IMR-90 (cell line): ENCODE measurements at regions not wholly inside any gene's neighbourhood (a gene's known extent, or its start where the extent isn't known, plus 50 kb on each side); places are given as distances from the start of the nearest gene placed in this dataset.

Source experiments
- ATAC-seq: fragments of 200-7000 bp; cut with Tn5 transposase; 2 replicates; pipeline ENCODE4 v1.9.1; 2020; ENCODE audit warnings: low read depth, mild to moderate bottlenecking, moderate library complexity
- BruUV-seq: library from RNA; stranded (reverse); fragments of 400-500 nt; replicated peaks from 2 replicates; lab custom pipeline; 2021; lab: Mats Ljungman, UMichigan
- CTCF ChIA-PET: fragments of 300-600 bp; formaldehyde crosslinking; extraction: SDS; loops from one replicate; lab custom pipeline; 2021; ENCODE audit warnings: antibody characterized with exemption; lab: Yijun Ruan, JAX
- POLR2A ChIA-PET: fragments of 300-600 bp; sonication (Branson Sonifier 250); formaldehyde crosslinking; loops from one replicate; lab custom pipeline; 2022; ENCODE audit warnings: antibody characterized with exemption; ENCODE audit not compliant: unreplicated experiment; lab: Charles Lee
- DNase-seq: peaks from one replicate; pipeline ENCODE4 v3.0.0; 2013
- H2AFZ ChIP-seq: replicated peaks from 2 replicates; pipeline ENCODE3; 2013; ENCODE audit warnings: low read length, mild to moderate bottlenecking; ENCODE audit not compliant: poor library complexity
- H2AK5ac ChIP-seq: 2 replicates; pipeline ENCODE4 v1.6.1; 2013; ENCODE audit warnings: low read depth, low read length, inconsistent platforms
- H2AK9ac ChIP-seq: replicated peaks from 2 replicates; pipeline ENCODE3; 2013; ENCODE audit warnings: mild to moderate bottlenecking, low read depth, low read length, moderate library complexity; ENCODE audit not compliant: poor library complexity
- H2BK120ac ChIP-seq: 2 replicates; pipeline ENCODE4 v1.6.1; 2013; ENCODE audit warnings: low read depth, low read length, inconsistent platforms
- H2BK15ac ChIP-seq: 3 replicates; pipeline ENCODE4 v1.6.1; 2013; ENCODE audit warnings: low read depth, low read length, inconsistent platforms
- H2BK20ac ChIP-seq: 2 replicates; pipeline ENCODE4 v1.6.1; 2013; ENCODE audit warnings: low read depth, mild to moderate bottlenecking, inconsistent platforms, low read length, moderate library complexity
- H2BK5ac ChIP-seq: 2 replicates; pipeline ENCODE4 v1.6.1; 2013; ENCODE audit warnings: mild to moderate bottlenecking, low read depth, low read length, inconsistent platforms; ENCODE audit not compliant: poor library complexity, severe bottlenecking
- H3K14ac ChIP-seq: replicated peaks from 2 replicates; pipeline ENCODE4 v1.6.1; 2013; ENCODE audit warnings: low read depth, low read length, inconsistent platforms
- H3K18ac ChIP-seq: 2 replicates; pipeline ENCODE4 v1.6.1; 2013; ENCODE audit warnings: low read depth, low read length, control low read depth
- H3K23ac ChIP-seq: 2 replicates; pipeline ENCODE4 v1.6.1; 2013; ENCODE audit warnings: low read depth, low read length, inconsistent platforms
- H3K27ac ChIP-seq: 2 replicates; pipeline ENCODE4 v1.5.1; 2013; ENCODE audit warnings: mild to moderate bottlenecking, control low read depth, low read length; ENCODE audit not compliant: insufficient read depth
- H3K27me3 ChIP-seq: 2 replicates; pipeline ENCODE4 v1.6.1; 2013; ENCODE audit warnings: low read length; ENCODE audit not compliant: control insufficient read depth, insufficient read depth
- H3K36me3 ChIP-seq: 2 replicates; pipeline ENCODE4 v1.6.1; 2013; ENCODE audit warnings: low read length, mixed read lengths; ENCODE audit not compliant: control insufficient read depth, insufficient read depth
- H3K4ac ChIP-seq: 2 replicates; pipeline ENCODE4 v1.6.1; 2013; ENCODE audit warnings: low read depth, low read length, inconsistent platforms
- H3K4me1 ChIP-seq: 2 replicates; pipeline ENCODE4 v1.6.1; 2013; ENCODE audit warnings: low read length, mixed read lengths; ENCODE audit not compliant: control insufficient read depth, insufficient read depth
- H3K4me2 ChIP-seq: 2 replicates; pipeline ENCODE4 v1.6.1; 2013; ENCODE audit warnings: low read depth, mild to moderate bottlenecking, control low read depth, low read length, moderate library complexity
- H3K4me3 ChIP-seq: 2 replicates; pipeline ENCODE4 v1.5.1; 2013; ENCODE audit warnings: low read depth, mild to moderate bottlenecking, control low read depth, low read length, moderate library complexity; ENCODE audit not compliant: insufficient read depth
- H3K56ac ChIP-seq: 2 replicates; pipeline ENCODE4 v1.6.1; 2013; ENCODE audit warnings: low read length, inconsistent platforms; ENCODE audit not compliant: insufficient read depth; ENCODE audit errors: extremely low read depth
- H3K79me1 ChIP-seq, 2 experiments: 2 replicates each; pipeline ENCODE4 v1.6.1; 2013; ENCODE audit warnings: low read length in 2 of 2, inconsistent platforms in 1 of 2, low read depth in 1 of 2
- H3K9ac ChIP-seq: 2 replicates; pipeline ENCODE4 v1.6.1; 2013; ENCODE audit warnings: low read depth, low read length, control low read depth
- H3K9me1 ChIP-seq: 2 replicates; pipeline ENCODE4 v1.6.1; 2013; ENCODE audit warnings: low read length, inconsistent platforms; ENCODE audit not compliant: insufficient read depth
- H3K9me3 ChIP-seq: 2 replicates; pipeline ENCODE4 v1.6.1; 2013; ENCODE audit warnings: low read length; ENCODE audit not compliant: control insufficient read depth, insufficient read depth
- H4K20me1 ChIP-seq: 2 replicates; pipeline ENCODE4 v1.6.1; 2013; ENCODE audit warnings: low read length, inconsistent platforms; ENCODE audit not compliant: insufficient read depth
- H4K5ac ChIP-seq: 2 replicates; pipeline ENCODE4 v1.6.1; 2013; ENCODE audit warnings: mild to moderate bottlenecking, low read depth, low read length, control low read depth
- H4K8ac ChIP-seq, 2 experiments: 2 replicates each; pipeline ENCODE4 v1.6.1; 2013; ENCODE audit warnings: low read depth in 2 of 2, low read length in 2 of 2, control low read depth in 1 of 2, inconsistent platforms in 1 of 2
- H4K91ac ChIP-seq: 2 replicates; pipeline ENCODE4 v1.6.1; 2013; ENCODE audit warnings: low read depth, low read length, inconsistent platforms; ENCODE audit not compliant: insufficient read depth
- BHLHE40 ChIP-seq: fragments of 150-350 bp; IDR thresholded peaks from 2 replicates; pipeline ENCODE4 v1.6.1; 2016; ENCODE audit warnings: mild to moderate bottlenecking, low read depth, low read length
- CEBPB ChIP-seq: IDR thresholded peaks from 2 replicates; pipeline ENCODE4 v1.6.1; 2012; ENCODE audit warnings: low read depth, low read length, improper control_type of control experiment
- CHD1 ChIP-seq: IDR thresholded peaks from 2 replicates; pipeline ENCODE4 v1.6.1; 2012; ENCODE audit warnings: low read depth, low read length, improper control_type of control experiment
- FOS ChIP-seq: fragments of 150-350 bp; IDR thresholded peaks from 2 replicates; pipeline ENCODE4 v1.6.1; 2016; ENCODE audit warnings: low read depth, low read length
- MAFK ChIP-seq: IDR thresholded peaks from 2 replicates; pipeline ENCODE4 v1.6.1; 2012; ENCODE audit warnings: low read depth, low read length, improper control_type of control experiment
- MAZ ChIP-seq: IDR thresholded peaks from 2 replicates; pipeline ENCODE4 v1.6.1; 2012; ENCODE audit warnings: low read depth, mild to moderate bottlenecking, low read length, improper control_type of control experiment, moderate library complexity, borderline replicate concordance
- MXI1 ChIP-seq: IDR thresholded peaks from 2 replicates; pipeline ENCODE4 v1.6.1; 2012; ENCODE audit warnings: low read depth, mild to moderate bottlenecking, low read length, moderate library complexity, borderline replicate concordance
- POLR2A ChIP-seq: IDR thresholded peaks from 2 replicates; pipeline ENCODE4 v1.6.1; 2012; ENCODE audit warnings: mild to moderate bottlenecking, low read depth, low read length
- SMC3 ChIP-seq: fragments of 150-350 bp; IDR thresholded peaks from 2 replicates; pipeline ENCODE4 v1.6.1; 2016; ENCODE audit warnings: low read depth, mild to moderate bottlenecking, antibody characterized with exemption, low read length, moderate library complexity
- WGBS, 2 experiments: methylation state at CpG; one replicate each; pipeline versions ENCODE4 v1.1.5 to v1.1.7; 2013; ENCODE audit warnings: missing lambda C conversion rate in 2 of 2; ENCODE audit not compliant: insufficient read length in 1 of 2; ENCODE audit errors: extremely low coverage in 2 of 2; 5-methylcytosine and 5-hydroxymethylcytosine counted together
- dilution Hi-C: fragments of 300-500 bp; cut with HindIII; formaldehyde crosslinking; loops from one replicate; pipeline ENCODE4 v1.14.3; 2018; ENCODE audit warnings: low sequenced_read_pairs; ENCODE audit not compliant: unreplicated experiment
- in situ Hi-C: fragments of 300-500 bp; cut with MboI; formaldehyde crosslinking; loops from 3 replicates; pipeline ENCODE4 v1.14.3; 2019; ENCODE audit warnings: low sequenced_read_pairs, inconsistent platforms, mixed read lengths
- intact Hi-C: fragments of 100-400 bp; cut with micrococcal nuclease; formaldehyde crosslinking; loops from 2 replicates; pipeline ENCODE4 v1.10.0; 2022
- TF ChIP-seq, protein P1 (sequence below): fragments of 150-350 bp; IDR thresholded peaks from 2 replicates; pipeline ENCODE4 v1.6.1; 2017; ENCODE audit warnings: mild to moderate bottlenecking, antibody characterized with exemption, low read length, low read depth

DNA sequence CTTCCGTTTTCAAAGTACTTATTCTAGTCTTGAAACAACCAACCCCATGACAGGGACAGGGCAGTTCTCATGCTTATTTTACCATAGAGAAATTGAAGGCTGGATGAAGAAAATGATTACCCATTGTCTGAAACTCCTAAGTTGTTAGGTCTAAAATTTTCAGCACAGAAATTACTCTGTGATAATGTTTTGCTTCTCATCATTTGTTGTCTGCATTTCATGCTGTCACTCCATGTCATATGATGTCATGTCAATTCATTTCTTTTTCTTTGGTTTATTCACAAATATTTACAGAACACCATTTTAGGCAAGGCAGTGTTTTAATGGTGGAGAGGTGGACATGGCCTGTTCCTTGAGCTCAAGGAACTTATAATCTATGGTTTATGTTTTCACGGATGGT, 98.2 kb upstream of the RASGRP1 start:
- no peaks in the 10 kb centered on the region for H3K9me3 ChIP-seq
- H2AK9ac ChIP-seq = no peak overlapping the region
- in situ Hi-C loops = loop anchor here (10.0 to 25.0 kb wide), 2 partner anchors 476 to 668 kb away; no protein-coding TSS in a partner anchor
- H2AFZ ChIP-seq = no peak overlapping the region
- no peaks in the 10 kb centered on the region for H4K20me1 ChIP-seq
- H3K18ac ChIP-seq = no peak overlapping the region
- ChIA-PET CTCF (no interaction called here), POLR2A (interaction anchor here (0.6 kb wide), 1 partner anchor 1759 kb away, joined by 20 read pairs; no protein-coding TSS in a partner anchor)
- WGBS, 2 experiments = no CpG with 5 or more reads among the region's 2 CpGs
- no peak overlapping the region for H3K4me2 ChIP-seq
- no peak overlapping the region for H2BK15ac ChIP-seq
- H3K23ac ChIP-seq = no peak overlapping the region
- BruUV-seq = no TSS peak
- H4K5ac ChIP-seq = no peak overlapping the region
- intact Hi-C loops = no loop called here
- TF ChIP-seq MAZ = no peak
- TF ChIP-seq CHD1 = no peak
- no peak for TF ChIP-seq FOS
- no peak for TF ChIP-seq MXI1
- no peak for TF ChIP-seq MAFK
- TF ChIP-seq SMC3 = no peak
- no peak for TF ChIP-seq BHLHE40
- TF ChIP-seq CEBPB = no peak
- no peak for TF ChIP-seq POLR2A
- TF ChIP-seq, protein P1, sequence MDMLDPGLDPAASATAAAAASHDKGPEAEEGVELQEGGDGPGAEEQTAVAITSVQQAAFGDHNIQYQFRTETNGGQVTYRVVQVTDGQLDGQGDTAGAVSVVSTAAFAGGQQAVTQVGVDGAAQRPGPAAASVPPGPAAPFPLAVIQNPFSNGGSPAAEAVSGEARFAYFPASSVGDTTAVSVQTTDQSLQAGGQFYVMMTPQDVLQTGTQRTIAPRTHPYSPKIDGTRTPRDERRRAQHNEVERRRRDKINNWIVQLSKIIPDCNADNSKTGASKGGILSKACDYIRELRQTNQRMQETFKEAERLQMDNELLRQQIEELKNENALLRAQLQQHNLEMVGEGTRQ = no peak
- H3K14ac ChIP-seq = no peak overlapping the region
- H3K9ac ChIP-seq = no peak overlapping the region
- no peak overlapping the region for H3K4me3 ChIP-seq
- dilution Hi-C loops = no loop called here
- H4K91ac ChIP-seq = no peak overlapping the region
- ATAC-seq = no peak
- no peak overlapping the region for H3K4ac ChIP-seq
- peaks cover 45% of the 10 kb centered on the region for H3K27me3 ChIP-seq
- H4K8ac ChIP-seq = no peak overlapping the region
- H2BK5ac ChIP-seq = no peak overlapping the region
- no peaks in the 10 kb centered on the region for H3K79me1 ChIP-seq
- no peak overlapping the region for H2BK120ac ChIP-seq
- no peaks in the 10 kb centered on the region for H3K4me1 ChIP-seq
- H3K36me3 ChIP-seq = no peaks in the 10 kb centered on the region
- no peak overlapping the region for H3K56ac ChIP-seq
- DNase-seq = no peak
- H2AK5ac ChIP-seq = no peak overlapping the region
- no peaks in the 10 kb centered on the region for H3K9me1 ChIP-seq
- no peak overlapping the region for H3K27ac ChIP-seq
- no peak overlapping the region for H2BK20ac ChIP-seq
